Hepatocyte (in vitro differentiated cells): ENCODE measurements at regions not wholly inside any gene's neighbourhood (a gene's known extent, or its start where the extent isn't known, plus 50 kb on each side); places are given as distances from the start of the nearest gene placed in this dataset.
"Not testable (repeated sequence)": the region's sequence is repeated elsewhere in the genome, so short reads cannot be mapped to it uniquely, and the experiment has no call there.

Source experiments
- DNase-seq: peaks from one replicate; pipeline ENCODE4 v3.0.0-alpha.2; 2016; ENCODE audit warnings: low spot score
- H2AFZ ChIP-seq: fragments of 200-600 bp; sonication (generic); 2 replicates; pipeline ENCODE4 v1.6.0; 2016; ENCODE audit warnings: antibody characterized with exemption, mild to moderate bottlenecking
- H3K27ac ChIP-seq: fragments of 200-600 bp; sonication (generic); 2 replicates; pipeline ENCODE4 v1.5.1; 2016; ENCODE audit warnings: mild to moderate bottlenecking
- H3K27me3 ChIP-seq: fragments of 200-600 bp; sonication (generic); 2 replicates; pipeline ENCODE4 v1.6.1; 2016
- H3K36me3 ChIP-seq: fragments of 200-600 bp; sonication (generic); replicated peaks from 2 replicates; pipeline ENCODE4 v1.5.1; 2016; ENCODE audit warnings: low read depth; ENCODE audit not compliant: insufficient read depth
- H3K4me1 ChIP-seq: fragments of 200-600 bp; sonication (generic); 2 replicates; pipeline ENCODE4 v1.5.1; 2016; ENCODE audit warnings: mild to moderate bottlenecking, moderate library complexity; ENCODE audit not compliant: insufficient read depth
- H3K4me2 ChIP-seq: fragments of 200-600 bp; sonication (generic); 2 replicates; pipeline ENCODE4 v1.6.0; 2016
- H3K4me3 ChIP-seq: fragments of 200-600 bp; sonication (generic); 2 replicates; pipeline ENCODE4 v1.5.1; 2016; ENCODE audit warnings: mild to moderate bottlenecking
- H3K79me2 ChIP-seq: fragments of 200-600 bp; sonication (generic); 2 replicates; pipeline ENCODE4 v1.6.0; 2017; ENCODE audit warnings: mild to moderate bottlenecking
- H3K9me2 ChIP-seq: fragments of 200-600 bp; sonication (generic); replicated peaks from 2 replicates; pipeline ENCODE4 v1.6.0; 2017; ENCODE audit warnings: mild to moderate bottlenecking; ENCODE audit not compliant: insufficient read depth
- H3K9me3 ChIP-seq: fragments of 200-600 bp; sonication (generic); 2 replicates; pipeline ENCODE4 v1.5.1; 2016; ENCODE audit warnings: low read depth, mild to moderate bottlenecking
- H4K20me1 ChIP-seq: fragments of 200-600 bp; sonication (generic); 2 replicates; pipeline ENCODE4 v1.6.0; 2016; ENCODE audit warnings: mild to moderate bottlenecking; ENCODE audit not compliant: insufficient read depth, poor library complexity, severe bottlenecking
- EZH2 ChIP-seq: fragments of 200-600 bp; sonication (generic); IDR thresholded peaks from 2 replicates; pipeline ENCODE4 v1.6.1; 2016; ENCODE audit warnings: antibody characterized with exemption, mild to moderate bottlenecking, borderline replicate concordance
- EZH2phosphoT487 ChIP-seq: fragments of 200-600 bp; sonication (generic); IDR thresholded peaks from one replicate; pipeline ENCODE4 v1.6.1; 2018; ENCODE audit warnings: antibody characterized with exemption, mild to moderate bottlenecking, low read depth, moderate library complexity; ENCODE audit not compliant: unreplicated experiment, severe bottlenecking
- WGBS: methylation state at CpG from one replicate; pipeline ENCODE4 v1.1.6; 2016; ENCODE audit warnings: low lambda C conversion rate; ENCODE audit errors: missing lambda C conversion rate; 5-methylcytosine and 5-hydroxymethylcytosine counted together
- TF ChIP-seq, protein P1 (sequence below): fragments of 200-600 bp; sonication (generic); IDR thresholded peaks from 2 replicates; pipeline ENCODE4 v1.5.1; 2016; ENCODE audit warnings: antibody characterized with exemption, mild to moderate bottlenecking; ENCODE audit not compliant: poor library complexity

DNA sequence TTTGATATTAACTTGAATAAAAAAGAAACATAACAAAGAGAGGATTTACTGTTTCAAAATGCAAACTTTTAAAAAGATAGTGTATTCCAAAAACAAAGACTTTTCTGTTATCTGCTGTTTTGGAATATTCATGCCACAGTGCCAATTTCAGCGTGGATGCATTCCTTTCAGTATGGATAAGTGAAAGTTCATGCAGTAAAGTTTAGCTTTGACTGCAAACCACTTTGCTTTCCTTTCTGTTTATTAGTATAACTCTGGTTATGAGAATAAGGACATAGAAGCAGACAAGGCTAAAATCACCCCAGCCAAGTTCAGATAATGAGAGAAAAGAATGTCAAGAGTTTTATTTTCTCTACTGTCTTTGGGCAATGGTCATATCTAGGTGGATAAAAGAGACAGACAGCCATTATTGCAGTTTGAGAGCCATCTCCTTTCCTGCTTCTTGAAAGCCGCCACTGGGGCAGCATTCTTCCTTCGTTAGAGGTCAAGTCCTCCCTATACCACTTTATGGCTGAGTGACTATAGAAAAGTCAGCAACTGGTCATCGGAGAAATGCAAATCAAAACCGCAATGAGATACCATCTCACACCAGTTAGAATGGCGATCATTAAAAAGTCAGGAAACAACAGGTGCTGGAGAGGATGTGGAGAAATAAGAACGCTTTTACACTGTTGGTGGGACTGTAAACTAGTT lies 82.4 kb upstream of the BLID start:
- Histone ChIP-seq H3K9me2 (no peaks in the 10 kb centered on the region), H3K36me3 (no peaks in the 10 kb centered on the region), H3K27ac (no peak overlapping the region), H2AFZ (no peak overlapping the region), H3K4me3 (no peak overlapping the region), H4K20me1 (no peaks in the 10 kb centered on the region), H3K4me1 (peaks cover 10% of the 10 kb centered on the region), H3K27me3 (no peaks in the 10 kb centered on the region), H3K9me3 (no peaks in the 10 kb centered on the region), H3K79me2 (peaks cover 17% of the 10 kb centered on the region), H3K4me2 (no peak overlapping the region)
- no peak for DNase-seq
- TF ChIP-seq, protein P1, sequence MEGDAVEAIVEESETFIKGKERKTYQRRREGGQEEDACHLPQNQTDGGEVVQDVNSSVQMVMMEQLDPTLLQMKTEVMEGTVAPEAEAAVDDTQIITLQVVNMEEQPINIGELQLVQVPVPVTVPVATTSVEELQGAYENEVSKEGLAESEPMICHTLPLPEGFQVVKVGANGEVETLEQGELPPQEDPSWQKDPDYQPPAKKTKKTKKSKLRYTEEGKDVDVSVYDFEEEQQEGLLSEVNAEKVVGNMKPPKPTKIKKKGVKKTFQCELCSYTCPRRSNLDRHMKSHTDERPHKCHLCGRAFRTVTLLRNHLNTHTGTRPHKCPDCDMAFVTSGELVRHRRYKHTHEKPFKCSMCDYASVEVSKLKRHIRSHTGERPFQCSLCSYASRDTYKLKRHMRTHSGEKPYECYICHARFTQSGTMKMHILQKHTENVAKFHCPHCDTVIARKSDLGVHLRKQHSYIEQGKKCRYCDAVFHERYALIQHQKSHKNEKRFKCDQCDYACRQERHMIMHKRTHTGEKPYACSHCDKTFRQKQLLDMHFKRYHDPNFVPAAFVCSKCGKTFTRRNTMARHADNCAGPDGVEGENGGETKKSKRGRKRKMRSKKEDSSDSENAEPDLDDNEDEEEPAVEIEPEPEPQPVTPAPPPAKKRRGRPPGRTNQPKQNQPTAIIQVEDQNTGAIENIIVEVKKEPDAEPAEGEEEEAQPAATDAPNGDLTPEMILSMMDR = no peak
- TF ChIP-seq EZH2phosphoT487 (no peak), EZH2 (no peak)
- 93% methylated on average over 7 of the region's 7 CpGs for WGBS

DNA sequence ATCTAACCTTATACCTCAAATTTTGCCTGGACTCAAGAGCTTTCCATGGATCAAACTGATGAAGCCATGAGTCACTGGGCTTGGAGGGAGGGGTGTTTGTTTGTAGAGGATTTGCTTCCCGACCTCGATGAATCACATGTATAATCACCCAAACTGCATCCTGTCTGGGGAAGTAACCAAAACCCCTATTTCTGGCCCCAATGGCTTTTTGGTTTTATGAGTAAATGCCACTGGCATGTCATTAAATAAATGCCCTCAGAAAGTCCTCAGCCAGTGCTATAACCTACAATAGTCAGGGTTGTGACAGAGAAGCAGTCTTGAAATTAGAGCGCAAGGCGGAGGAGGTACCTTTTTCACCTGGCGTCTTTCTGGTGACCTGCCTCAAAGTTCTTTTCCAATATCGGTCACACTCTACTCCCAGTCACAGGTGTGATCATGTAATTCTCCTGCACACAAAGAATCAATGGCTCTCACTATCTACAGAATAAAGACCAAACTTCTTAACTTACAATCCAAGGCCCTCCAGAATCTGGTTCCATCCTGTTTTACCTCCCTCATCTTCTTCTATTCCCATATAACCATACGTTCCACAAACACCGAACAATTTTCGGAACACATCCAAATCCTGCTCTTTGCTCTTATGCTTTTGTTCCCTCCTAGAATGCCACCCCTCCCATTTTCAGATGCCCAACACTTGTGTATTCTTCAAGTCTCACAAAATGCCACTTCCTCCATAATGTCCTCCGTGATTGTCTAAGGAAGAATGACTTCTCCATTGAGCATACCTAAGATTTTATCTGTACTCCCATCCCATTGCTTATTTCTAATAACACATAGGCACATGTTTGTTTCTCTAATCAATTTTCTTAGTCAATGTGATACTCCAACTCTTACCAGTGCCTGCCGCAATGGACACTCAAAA lies 81.3 kb upstream of the BLID start:
- H3K79me2 ChIP-seq = peaks cover 17% of the 10 kb centered on the region
- no peaks in the 10 kb centered on the region for H3K9me3 ChIP-seq
- no peak for TF ChIP-seq EZH2
- TF ChIP-seq, protein P1 = no peak
- TF ChIP-seq EZH2phosphoT487 = no peak
- no peak overlapping the region for H2AFZ ChIP-seq
- no peaks in the 10 kb centered on the region for H3K9me2 ChIP-seq
- no peak overlapping the region for H3K27ac ChIP-seq
- H3K36me3 ChIP-seq = no peaks in the 10 kb centered on the region
- no peak overlapping the region for H3K4me2 ChIP-seq
- H3K27me3 ChIP-seq = no peaks in the 10 kb centered on the region
- no peaks in the 10 kb centered on the region for H4K20me1 ChIP-seq
- WGBS = 84% methylated on average over 11 of the region's 11 CpGs
- peaks cover 6% of the 10 kb centered on the region for H3K4me1 ChIP-seq
- H3K4me3 ChIP-seq = no peak overlapping the region
- peak; percentile 51 for DNase-seq

DNA sequence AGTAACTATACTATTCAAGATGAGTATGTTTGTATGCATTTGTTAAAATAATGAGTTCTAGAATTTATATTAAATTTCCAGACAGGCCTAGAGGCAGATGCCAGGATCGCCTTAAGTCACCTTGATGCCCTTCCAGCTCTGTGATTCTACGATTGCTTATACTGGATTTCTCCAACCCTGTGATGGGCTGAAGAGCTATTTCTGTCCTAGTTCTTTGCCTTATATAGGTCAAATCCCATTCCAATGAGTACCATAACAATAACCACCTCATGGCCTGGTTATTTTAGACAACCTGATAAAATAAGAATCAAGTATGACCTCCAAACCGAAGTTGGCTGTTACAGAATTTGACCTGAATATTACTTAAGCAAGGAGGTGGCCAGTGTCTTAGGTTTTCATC lies 79.8 kb upstream of the BLID start:
- Histone ChIP-seq H2AFZ (no peak overlapping the region), H3K4me3 (no peak overlapping the region), H3K4me1 (no peaks in the 10 kb centered on the region), H3K9me3 (no peaks in the 10 kb centered on the region), H3K27ac (no peak overlapping the region), H3K79me2 (peaks cover 9% of the 10 kb centered on the region), H4K20me1 (no peaks in the 10 kb centered on the region), H3K9me2 (no peaks in the 10 kb centered on the region), H3K4me2 (no peak overlapping the region), H3K27me3 (no peaks in the 10 kb centered on the region), H3K36me3 (no peaks in the 10 kb centered on the region)
- no peak for DNase-seq
- 97% methylated on average over 3 of the region's 3 CpGs for WGBS
- TF ChIP-seq, protein P1 = no peak

DNA sequence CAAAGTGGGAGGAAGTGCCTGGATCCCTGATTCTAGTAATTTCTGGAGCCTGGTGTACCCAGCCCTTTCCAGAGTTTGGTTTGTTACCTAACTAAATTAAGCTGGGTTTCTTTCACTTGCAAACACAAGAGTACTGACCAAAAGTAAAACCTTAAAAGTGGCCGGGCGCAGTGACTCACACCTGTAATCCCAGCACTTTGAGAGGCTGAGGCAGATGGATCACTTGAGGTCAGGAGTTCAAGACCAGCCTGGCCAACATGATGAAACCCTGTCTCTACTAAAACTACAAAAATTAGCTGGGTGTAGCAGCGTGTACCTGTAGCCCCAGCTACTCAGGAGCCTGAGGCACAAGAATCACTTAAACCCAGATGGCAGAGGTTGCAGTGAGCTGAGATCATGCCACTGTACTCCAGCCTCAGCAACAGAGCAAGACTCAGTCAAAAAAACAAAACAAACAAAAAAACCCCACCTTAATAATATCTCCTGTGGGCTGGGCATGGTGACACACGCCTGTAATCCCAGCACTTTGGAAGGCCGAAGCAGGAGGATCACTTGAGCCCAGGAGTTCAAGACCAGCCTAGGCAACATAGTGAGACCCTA lies 78.0 kb upstream of the BLID start:
- 88% methylated on average over 5 of the region's 5 CpGs for WGBS
- H3K4me1 ChIP-seq, H3K4me2 ChIP-seq, H4K20me1 ChIP-seq, H3K4me3 ChIP-seq, H3K36me3 ChIP-seq, H3K79me2 ChIP-seq, H3K9me3 ChIP-seq, H3K27me3 ChIP-seq, H3K27ac ChIP-seq, H3K9me2 ChIP-seq, DNase-seq, H2AFZ ChIP-seq: not testable (repeated sequence)
